ENCODE measurements at regions not wholly inside any gene's neighbourhood (a gene's known extent, or its start where the extent isn't known, plus 50 kb on each side); places are given as distances from the start of the nearest gene placed in this dataset.

GRCh38 chr21:15160136-15160535 is 95.3 kb upstream of the NRIP1 start:
- no peak overlapping the region for H3K4me3 ChIP-seq
- intact Hi-C loops (cut with DNase I), result no loop called here
- no peak for ATAC-seq
- no peak for DNase-seq
- no peak for TF ChIP-seq CTCF (IDR thresholded peaks at IDR 0.05)
- TF ChIP-seq POLR2A (IDR thresholded peaks at IDR 0.05), result no peak
- 53 to 66% (median 58%) methylated on average over 1 of the region's 1 CpG for WGBS, 4 donors
- H3K36me3 ChIP-seq, result no peaks in the 10 kb centered on the region
- no peaks in the 10 kb centered on the region for H3K27me3 ChIP-seq
- no peak overlapping the region for H3K27ac ChIP-seq
- H3K9me3 ChIP-seq, result peaks cover 0 to 8% (median 0%) of the 10 kb centered on the region in 12 donors
- H3K4me1 ChIP-seq, result peaks cover 0 to 10% (median 0%) of the 10 kb centered on the region in 12 donors

- TF ChIP-seq CTCF (IDR thresholded peaks at IDR 0.05) (no peak), POLR2A (IDR thresholded peaks at IDR 0.05) (no peak)
- H3K27ac ChIP-seq, result no peak overlapping the region
- H3K36me3 ChIP-seq, result no peaks in the 10 kb centered on the region
- intact Hi-C loops (cut with DNase I), result no loop called here
- ATAC-seq, result no peak
- H3K4me3 ChIP-seq, result no peak overlapping the region
- peaks cover 0 to 10% (median 0%) of the 10 kb centered on the region in 12 donors for H3K4me1 ChIP-seq
- no peak for DNase-seq
- no peaks in the 10 kb centered on the region for H3K27me3 ChIP-seq
- H3K9me3 ChIP-seq, result no peaks in the 10 kb centered on the region
- WGBS, 4 donors, result 59 to 92% (median 69%) methylated on average over 2 of the region's 2 CpGs
Measured at GRCh38 chr21:15162921-15163320, 98.1 kb upstream of the NRIP1 start.

GRCh38 chr21:15164273-15164672 is 99.5 kb upstream of the NRIP1 start:
- H3K4me3 ChIP-seq, result no peak overlapping the region
- ATAC-seq (no peak), DNase-seq (no peak)
- peaks cover 0 to 8% (median 0%) of the 10 kb centered on the region in 12 donors for H3K4me1 ChIP-seq
- TF ChIP-seq CTCF (IDR thresholded peaks at IDR 0.05) (no peak), POLR2A (IDR thresholded peaks at IDR 0.05) (no peak)
- WGBS, 4 donors, result 74 to 79% (median 78%) methylated on average over 9 of the region's 9 CpGs
- no peaks in the 10 kb centered on the region for H3K27me3 ChIP-seq
- intact Hi-C loops (cut with DNase I), result no loop called here
- no peaks in the 10 kb centered on the region for H3K9me3 ChIP-seq
- no peak overlapping the region for H3K27ac ChIP-seq
- H3K36me3 ChIP-seq, result no peaks in the 10 kb centered on the region

GRCh38 chr21:15164678-15165303 is 100.0 kb upstream of the NRIP1 start:
- DNase-seq, result no peak
- Histone ChIP-seq H3K27me3 (no peaks in the 10 kb centered on the region), H3K4me3 (no peak overlapping the region), H3K4me1 (peaks cover 0 to 3% (median 0%) of the 10 kb centered on the region in 12 donors), H3K36me3 (no peaks in the 10 kb centered on the region), H3K9me3 (no peaks in the 10 kb centered on the region), H3K27ac (no peak overlapping the region)
- intact Hi-C loops (cut with DNase I), result no loop called here
- 26 to 35% (median 28%) methylated on average over 2 of the region's 2 CpGs for WGBS, 4 donors
- no peak for TF ChIP-seq POLR2A (IDR thresholded peaks at IDR 0.05)
- no peak for TF ChIP-seq CTCF (IDR thresholded peaks at IDR 0.05)
- ATAC-seq, result peak in 1 of 4 donors; percentile 39

All from heart left ventricle (tissue), 16 donors.